ENCODE measurements at regions not wholly inside any gene's neighbourhood (a gene's known extent, or its start where the extent isn't known, plus 50 kb on each side); places are given as distances from the start of the nearest gene placed in this dataset.

- DNase-seq, result no peak
Measured at GRCh38 chr11:45092404-45092785, 54.0 kb upstream of the PRDM11 start.

GRCh38 chr11:45092901-45093760 lies 53.3 kb upstream of the PRDM11 start:
- DNase-seq, result peak; percentile 46

GRCh38 chr11:45093761-45094455 lies 52.5 kb upstream of the PRDM11 start:
- no peak for DNase-seq

- no peak for DNase-seq
Measured at GRCh38 chr11:45094958-45095690, 51.3 kb upstream of the PRDM11 start.

GRCh38 chr11:45095691-45096010 lies 50.8 kb upstream of the PRDM11 start:
- DNase-seq, result no peak

GRCh38 chr11:45096636-45097035 lies 49.8 kb upstream of the PRDM11 start:
- no peak for DNase-seq
